Neural progenitor cell (in vitro differentiated cells): ENCODE measurements at regions not wholly inside any gene's neighbourhood (a gene's known extent, or its start where the extent isn't known, plus 50 kb on each side); places are given as distances from the start of the nearest gene placed in this dataset.

Source experiments
- DNase-seq: peaks from one replicate; pipeline ENCODE4 v3.0.0-alpha.2; 2016; ENCODE audit warnings: low spot score
- H2AFZ ChIP-seq: fragments of 200-600 bp; sonication (generic); replicated peaks from 2 replicates; pipeline ENCODE4 v1.6.1; 2016; ENCODE audit warnings: antibody characterized with exemption
- H3F3A ChIP-seq: fragments of 200-600 bp; sonication (generic); 2 replicates; pipeline ENCODE4 v1.6.1; 2016; ENCODE audit warnings: antibody characterized with exemption, low read depth
- H3K27ac ChIP-seq: fragments of 200-600 bp; sonication (generic); 2 replicates; pipeline ENCODE4 v1.5.1; 2016; ENCODE audit warnings: mild to moderate bottlenecking
- H3K27me3 ChIP-seq: fragments of 200-600 bp; sonication (generic); 2 replicates; pipeline ENCODE4 v1.6.1; 2016; ENCODE audit warnings: mild to moderate bottlenecking, moderate library complexity
- H3K36me3 ChIP-seq: fragments of 200-600 bp; sonication (generic); 2 replicates; pipeline ENCODE4 v1.5.1; 2016
- H3K4me1 ChIP-seq: fragments of 200-600 bp; sonication (generic); 2 replicates; pipeline ENCODE4 v1.6.1; 2016; ENCODE audit warnings: mixed run types
- H3K4me2 ChIP-seq: fragments of 200-600 bp; sonication (generic); 2 replicates; pipeline ENCODE4 v1.6.1; 2016
- H3K4me3 ChIP-seq: fragments of 200-600 bp; sonication (generic); 2 replicates; pipeline ENCODE4 v1.5.1; 2016
- H3K79me2 ChIP-seq: fragments of 200-600 bp; sonication (generic); 2 replicates; pipeline ENCODE4 v1.6.1; 2016; ENCODE audit warnings: low read depth
- H3K9ac ChIP-seq: fragments of 200-600 bp; sonication (generic); 2 replicates; pipeline ENCODE4 v1.6.1; 2016
- H3K9me3 ChIP-seq: fragments of 200-600 bp; sonication (generic); 2 replicates; pipeline ENCODE4 v1.5.1; 2016; ENCODE audit warnings: low read depth
- H4K20me1 ChIP-seq: fragments of 200-600 bp; sonication (generic); 2 replicates; pipeline ENCODE4 v1.6.1; 2016; ENCODE audit warnings: low read depth
- H3K27ac Mint-ChIP-seq: 3 replicates; pipeline ENCODE4 v1.8.0; 2021; ENCODE audit warnings: mixed read lengths
- H3K27me3 Mint-ChIP-seq: 2 replicates; pipeline ENCODE4 v1.8.0; 2022; ENCODE audit warnings: low read depth, mild to moderate bottlenecking, inconsistent platforms, moderate library complexity, mixed read lengths; ENCODE audit not compliant: insufficient read depth
- H3K36me3 Mint-ChIP-seq: 3 replicates; pipeline ENCODE4 v1.8.0; 2021; ENCODE audit warnings: mixed read lengths
- H3K4me1 Mint-ChIP-seq: 3 replicates; pipeline ENCODE4 v1.8.0; 2021; ENCODE audit warnings: mixed read lengths
- H3K4me3 Mint-ChIP-seq: 3 replicates; pipeline ENCODE4 v1.8.0; 2021; ENCODE audit warnings: mild to moderate bottlenecking, moderate library complexity, mixed read lengths
- H3K9me3 Mint-ChIP-seq: 3 replicates; pipeline ENCODE4 v1.8.0; 2020; ENCODE audit warnings: mixed read lengths
- EZH2 ChIP-seq: fragments of 200-600 bp; sonication (generic); IDR thresholded peaks from 2 replicates; pipeline ENCODE4 v1.6.1; 2017; ENCODE audit warnings: antibody characterized with exemption, mild to moderate bottlenecking, moderate library complexity
- EZH2phosphoT487 ChIP-seq: fragments of 200-600 bp; sonication (generic); IDR thresholded peaks from 2 replicates; pipeline ENCODE4 v1.6.1; 2017; ENCODE audit warnings: antibody characterized with exemption
- TF ChIP-seq, protein P1 (sequence below): fragments of 200-600 bp; sonication (generic); IDR thresholded peaks from 2 replicates; pipeline ENCODE4 v1.5.1; 2017; ENCODE audit warnings: antibody characterized with exemption, mild to moderate bottlenecking

DNA sequence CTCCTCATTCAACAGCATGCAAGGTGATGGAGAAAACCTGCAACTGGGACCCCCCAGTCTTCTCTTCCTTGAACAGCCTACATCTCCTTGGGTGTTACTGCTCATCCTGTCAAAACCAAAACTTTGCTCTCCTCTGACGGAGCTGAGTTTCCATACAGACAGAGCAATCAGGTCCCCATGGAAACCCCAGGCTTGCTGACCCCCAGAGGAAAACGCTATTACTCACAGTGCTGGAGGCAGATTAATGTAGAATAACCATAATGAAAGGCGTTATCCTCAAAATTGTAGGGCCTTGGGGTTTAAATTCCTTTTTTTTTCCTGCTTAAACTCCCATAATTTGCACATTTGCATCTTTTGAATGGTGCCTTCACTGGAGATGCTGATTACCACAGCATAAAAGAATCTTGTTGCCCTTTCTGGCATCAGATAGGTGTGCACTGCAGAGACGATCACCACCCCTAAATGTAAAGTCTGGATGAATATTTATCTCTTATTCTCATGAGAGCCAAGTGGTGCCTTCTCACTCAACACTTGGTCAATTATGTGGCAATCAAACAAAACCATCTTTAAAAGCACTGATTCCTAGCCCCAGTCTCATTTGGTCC is 126.3 kb downstream of the MSX2 start:
- no peaks in the 10 kb centered on the region for H3K36me3 Mint-ChIP-seq

DNA sequence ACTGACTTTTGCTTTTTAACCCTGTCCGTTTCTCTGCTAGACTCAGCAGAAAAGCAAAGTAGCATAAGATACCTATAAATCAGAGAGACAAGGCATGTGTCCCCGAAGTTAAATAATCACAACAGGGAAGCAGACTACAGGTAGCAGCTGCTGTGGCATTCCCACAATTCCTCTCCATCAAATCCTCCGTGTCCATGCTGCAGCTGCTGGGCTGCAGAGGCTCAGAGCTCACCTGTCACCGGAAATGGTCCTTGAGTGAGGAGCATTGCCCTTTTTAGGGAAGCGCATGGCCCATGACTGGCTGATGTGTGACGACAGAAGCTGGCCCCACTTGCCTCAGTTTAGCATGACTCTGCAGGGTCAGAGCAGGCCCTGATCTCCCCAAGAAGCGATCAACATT is 125.0 kb downstream of the MSX2 start:
- TF ChIP-seq EZH2phosphoT487 (no peak), EZH2 (no peak)
- TF ChIP-seq, protein P1, sequence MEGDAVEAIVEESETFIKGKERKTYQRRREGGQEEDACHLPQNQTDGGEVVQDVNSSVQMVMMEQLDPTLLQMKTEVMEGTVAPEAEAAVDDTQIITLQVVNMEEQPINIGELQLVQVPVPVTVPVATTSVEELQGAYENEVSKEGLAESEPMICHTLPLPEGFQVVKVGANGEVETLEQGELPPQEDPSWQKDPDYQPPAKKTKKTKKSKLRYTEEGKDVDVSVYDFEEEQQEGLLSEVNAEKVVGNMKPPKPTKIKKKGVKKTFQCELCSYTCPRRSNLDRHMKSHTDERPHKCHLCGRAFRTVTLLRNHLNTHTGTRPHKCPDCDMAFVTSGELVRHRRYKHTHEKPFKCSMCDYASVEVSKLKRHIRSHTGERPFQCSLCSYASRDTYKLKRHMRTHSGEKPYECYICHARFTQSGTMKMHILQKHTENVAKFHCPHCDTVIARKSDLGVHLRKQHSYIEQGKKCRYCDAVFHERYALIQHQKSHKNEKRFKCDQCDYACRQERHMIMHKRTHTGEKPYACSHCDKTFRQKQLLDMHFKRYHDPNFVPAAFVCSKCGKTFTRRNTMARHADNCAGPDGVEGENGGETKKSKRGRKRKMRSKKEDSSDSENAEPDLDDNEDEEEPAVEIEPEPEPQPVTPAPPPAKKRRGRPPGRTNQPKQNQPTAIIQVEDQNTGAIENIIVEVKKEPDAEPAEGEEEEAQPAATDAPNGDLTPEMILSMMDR, result no peak
- H3K27me3 ChIP-seq, result no peaks in the 10 kb centered on the region
- no peak overlapping the region for H3K4me3 ChIP-seq
- no peak overlapping the region for H3K27ac Mint-ChIP-seq
- no peak for DNase-seq
- H3K36me3 Mint-ChIP-seq, result no peaks in the 10 kb centered on the region
- H3K9me3 Mint-ChIP-seq, result peaks cover 2% of the 10 kb centered on the region
- peaks cover 15% of the 10 kb centered on the region for H3K4me1 ChIP-seq
- no peaks in the 10 kb centered on the region for H3K79me2 ChIP-seq
- no peak overlapping the region for H3K4me2 ChIP-seq
- no peaks in the 10 kb centered on the region for H3K9me3 ChIP-seq
- H3F3A ChIP-seq, result no peaks in the 10 kb centered on the region
- no peak overlapping the region for H2AFZ ChIP-seq
- no peak overlapping the region for H3K27ac ChIP-seq
- H4K20me1 ChIP-seq, result no peaks in the 10 kb centered on the region
- H3K36me3 ChIP-seq, result no peaks in the 10 kb centered on the region
- no peak overlapping the region for H3K9ac ChIP-seq
- H3K27me3 Mint-ChIP-seq, result peaks cover 20% of the 10 kb centered on the region
- H3K4me1 Mint-ChIP-seq, result peaks cover 28% of the 10 kb centered on the region
- no peak overlapping the region for H3K4me3 Mint-ChIP-seq

More for the DNA sequence above, 126.3 kb downstream of the MSX2 start:
- Histone ChIP-seq H3K9me3 (no peaks in the 10 kb centered on the region), H3K4me3 (no peak overlapping the region), H4K20me1 (no peaks in the 10 kb centered on the region), H2AFZ (no peak overlapping the region), H3K4me2 (no peak overlapping the region), H3F3A (no peaks in the 10 kb centered on the region), H3K79me2 (no peaks in the 10 kb centered on the region), H3K27ac (no peak overlapping the region), H3K4me1 (peaks cover 15% of the 10 kb centered on the region), H3K9ac (no peak overlapping the region), H3K27me3 (no peaks in the 10 kb centered on the region), H3K36me3 (no peaks in the 10 kb centered on the region)
- Mint-ChIP-seq H3K9me3 (peaks cover 2% of the 10 kb centered on the region), H3K27me3 (peaks cover 16% of the 10 kb centered on the region), H3K4me3 (no peak overlapping the region), H3K27ac (no peak overlapping the region), H3K4me1 (peaks cover 21% of the 10 kb centered on the region)
- TF ChIP-seq EZH2phosphoT487 (no peak), EZH2 (no peak)
- TF ChIP-seq, protein P1, result no peak
- DNase-seq, result no peak

DNA sequence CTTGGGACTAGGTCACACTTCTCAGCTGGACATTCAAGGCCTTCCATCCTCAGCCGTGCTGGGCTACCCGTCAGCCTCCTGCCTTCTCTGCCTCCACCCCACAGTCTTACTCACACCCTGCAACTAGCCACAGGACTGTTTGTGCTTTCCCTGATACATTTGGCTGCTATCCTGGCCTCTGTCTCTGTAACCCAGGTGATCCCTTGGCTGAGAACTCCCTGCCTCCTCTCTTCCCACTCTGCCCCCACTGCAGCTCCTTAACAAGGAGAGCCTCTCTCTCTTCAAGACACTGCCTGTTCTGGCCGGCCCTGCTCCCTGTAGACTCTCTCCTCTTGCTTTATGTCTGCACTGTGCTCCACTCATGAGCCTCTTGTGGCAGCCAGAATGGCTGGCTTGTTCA is 120.6 kb downstream of the MSX2 start:
- H3K79me2 ChIP-seq, result no peaks in the 10 kb centered on the region
- Mint-ChIP-seq H3K27ac (no peak overlapping the region), H3K4me1 (peaks cover 21% of the 10 kb centered on the region), H3K9me3 (peaks cover 13% of the 10 kb centered on the region), H3K36me3 (peaks cover 2% of the 10 kb centered on the region), H3K4me3 (no peak overlapping the region), H3K27me3 (peaks cover 12% of the 10 kb centered on the region)
- DNase-seq, result no peak
- H3K27ac ChIP-seq, result no peak overlapping the region
- no peak overlapping the region for H2AFZ ChIP-seq
- TF ChIP-seq, protein P1, result no peak
- TF ChIP-seq EZH2phosphoT487, result no peak
- TF ChIP-seq EZH2, result no peak
- no peaks in the 10 kb centered on the region for H3K27me3 ChIP-seq
- H3F3A ChIP-seq, result peaks cover 20% of the 10 kb centered on the region
- no peak overlapping the region for H3K9ac ChIP-seq
- H4K20me1 ChIP-seq, result no peaks in the 10 kb centered on the region
- H3K36me3 ChIP-seq, result no peaks in the 10 kb centered on the region
- H3K9me3 ChIP-seq, result no peaks in the 10 kb centered on the region
- no peak overlapping the region for H3K4me3 ChIP-seq
- peaks cover 16% of the 10 kb centered on the region for H3K4me1 ChIP-seq
- no peak overlapping the region for H3K4me2 ChIP-seq
